Smooth muscle cell (in vitro differentiated cells): ENCODE measurements at regions not wholly inside any gene's neighbourhood (a gene's known extent, or its start where the extent isn't known, plus 50 kb on each side); places are given as distances from the start of the nearest gene placed in this dataset.

ENCODE experiments used
- DNase-seq: peaks from one replicate; lab custom pipeline; 2025; ENCODE audit not compliant: unreplicated experiment; lab: John Stamatoyannopoulos, UW
- H2AFZ ChIP-seq: fragments of 200-600 bp; sonication (generic); 2 replicates; pipeline ENCODE4 v1.6.0; 2016; ENCODE audit warnings: antibody characterized with exemption, low read depth, mild to moderate bottlenecking
- H3F3A ChIP-seq: fragments of 200-600 bp; sonication (generic); 2 replicates; pipeline ENCODE4 v1.6.0; 2017; ENCODE audit warnings: antibody characterized with exemption, low read depth
- H3K27ac ChIP-seq: fragments of 200-600 bp; sonication (generic); 2 replicates; pipeline ENCODE4 v1.5.1; 2016; ENCODE audit warnings: low read depth, mild to moderate bottlenecking
- H3K27me3 ChIP-seq: fragments of 200-600 bp; sonication (generic); 2 replicates; pipeline ENCODE4 v1.6.1; 2016; ENCODE audit warnings: low read depth, mild to moderate bottlenecking
- H3K36me3 ChIP-seq: fragments of 200-600 bp; sonication (generic); 2 replicates; pipeline ENCODE4 v1.5.1; 2016; ENCODE audit warnings: low read depth
- H3K4me1 ChIP-seq: fragments of 200-600 bp; sonication (generic); 2 replicates; pipeline ENCODE4 v1.5.1; 2016; ENCODE audit warnings: low read depth
- H3K4me2 ChIP-seq: fragments of 200-600 bp; sonication (generic); 2 replicates; pipeline ENCODE4 v1.6.0; 2016; ENCODE audit warnings: mild to moderate bottlenecking
- H3K4me3 ChIP-seq: fragments of 200-600 bp; sonication (generic); 2 replicates; pipeline ENCODE4 v1.5.1; 2016; ENCODE audit warnings: mild to moderate bottlenecking
- H3K79me2 ChIP-seq: fragments of 200-600 bp; sonication (generic); 2 replicates; pipeline ENCODE4 v1.6.0; 2016; ENCODE audit warnings: low read depth, mild to moderate bottlenecking
- H3K9ac ChIP-seq: fragments of 200-600 bp; sonication (generic); 2 replicates; pipeline ENCODE4 v1.6.0; 2016; ENCODE audit warnings: low read depth
- H3K9me3 ChIP-seq: fragments of 200-600 bp; sonication (generic); replicated peaks from 2 replicates; pipeline ENCODE4 v1.5.1; 2016; ENCODE audit warnings: low read depth
- H4K20me1 ChIP-seq: fragments of 200-600 bp; sonication (generic); 2 replicates; pipeline ENCODE4 v1.6.0; 2016; ENCODE audit warnings: low read depth
- WGBS: methylation state at CpG from one replicate; pipeline ENCODE4 v1.1.7; 2016; ENCODE audit warnings: low lambda C conversion rate; 5-methylcytosine and 5-hydroxymethylcytosine counted together
- TF ChIP-seq, protein P1 (sequence below): fragments of 200-600 bp; sonication (generic); IDR thresholded peaks from 2 replicates; pipeline ENCODE4 v1.5.1; 2017; ENCODE audit warnings: borderline replicate concordance, mild to moderate bottlenecking, antibody characterized with exemption; ENCODE audit not compliant: insufficient read depth, poor library complexity, severe bottlenecking

DNA sequence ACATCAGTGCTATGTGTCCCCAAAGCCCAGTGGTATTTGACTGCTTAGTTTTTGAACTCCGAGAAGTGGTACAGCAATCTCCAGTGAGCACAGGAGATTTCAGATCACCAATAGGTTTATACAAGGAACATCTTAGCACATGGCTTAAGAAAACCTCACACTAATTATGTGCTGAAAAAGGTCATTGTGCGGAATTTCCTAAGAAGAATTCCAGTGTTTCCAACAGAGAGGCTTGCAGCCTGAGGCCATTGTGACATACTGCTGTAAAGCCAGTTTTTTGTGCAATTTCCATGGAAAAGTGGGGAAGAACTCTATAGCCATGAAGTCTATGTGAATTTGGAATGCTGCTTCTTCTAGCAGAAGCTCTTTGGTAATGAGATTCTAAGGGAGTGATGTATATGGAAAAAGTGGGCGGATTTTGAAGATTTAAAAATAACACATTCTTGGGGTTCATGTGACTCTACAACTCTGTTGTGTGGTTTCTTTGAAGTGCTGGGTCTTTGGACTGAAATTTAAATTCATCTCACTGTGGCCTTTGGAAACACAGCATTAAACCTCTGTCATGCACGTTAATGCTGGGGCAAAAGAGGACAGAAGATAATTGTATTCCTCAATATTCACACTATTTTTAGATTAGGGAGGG, 110.5 kb upstream of the CD180 start:
- no peak for DNase-seq
- Histone ChIP-seq H3K27ac (peak overlapping the region; percentile 59), H3K36me3 (no peaks in the 10 kb centered on the region), H3K27me3 (no peaks in the 10 kb centered on the region), H3K79me2 (no peaks in the 10 kb centered on the region), H2AFZ (peak overlapping the region; percentile 24), H3K4me3 (no peak overlapping the region), H3K9me3 (no peaks in the 10 kb centered on the region), H3F3A (peaks cover 11% of the 10 kb centered on the region), H3K4me2 (peak overlapping the region; percentile 6), H3K4me1 (peaks cover 8% of the 10 kb centered on the region), H3K9ac (no peak overlapping the region), H4K20me1 (no peaks in the 10 kb centered on the region)
- 34% methylated on average over 4 of the region's 4 CpGs for WGBS
- TF ChIP-seq, protein P1, sequence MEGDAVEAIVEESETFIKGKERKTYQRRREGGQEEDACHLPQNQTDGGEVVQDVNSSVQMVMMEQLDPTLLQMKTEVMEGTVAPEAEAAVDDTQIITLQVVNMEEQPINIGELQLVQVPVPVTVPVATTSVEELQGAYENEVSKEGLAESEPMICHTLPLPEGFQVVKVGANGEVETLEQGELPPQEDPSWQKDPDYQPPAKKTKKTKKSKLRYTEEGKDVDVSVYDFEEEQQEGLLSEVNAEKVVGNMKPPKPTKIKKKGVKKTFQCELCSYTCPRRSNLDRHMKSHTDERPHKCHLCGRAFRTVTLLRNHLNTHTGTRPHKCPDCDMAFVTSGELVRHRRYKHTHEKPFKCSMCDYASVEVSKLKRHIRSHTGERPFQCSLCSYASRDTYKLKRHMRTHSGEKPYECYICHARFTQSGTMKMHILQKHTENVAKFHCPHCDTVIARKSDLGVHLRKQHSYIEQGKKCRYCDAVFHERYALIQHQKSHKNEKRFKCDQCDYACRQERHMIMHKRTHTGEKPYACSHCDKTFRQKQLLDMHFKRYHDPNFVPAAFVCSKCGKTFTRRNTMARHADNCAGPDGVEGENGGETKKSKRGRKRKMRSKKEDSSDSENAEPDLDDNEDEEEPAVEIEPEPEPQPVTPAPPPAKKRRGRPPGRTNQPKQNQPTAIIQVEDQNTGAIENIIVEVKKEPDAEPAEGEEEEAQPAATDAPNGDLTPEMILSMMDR = no peak

DNA sequence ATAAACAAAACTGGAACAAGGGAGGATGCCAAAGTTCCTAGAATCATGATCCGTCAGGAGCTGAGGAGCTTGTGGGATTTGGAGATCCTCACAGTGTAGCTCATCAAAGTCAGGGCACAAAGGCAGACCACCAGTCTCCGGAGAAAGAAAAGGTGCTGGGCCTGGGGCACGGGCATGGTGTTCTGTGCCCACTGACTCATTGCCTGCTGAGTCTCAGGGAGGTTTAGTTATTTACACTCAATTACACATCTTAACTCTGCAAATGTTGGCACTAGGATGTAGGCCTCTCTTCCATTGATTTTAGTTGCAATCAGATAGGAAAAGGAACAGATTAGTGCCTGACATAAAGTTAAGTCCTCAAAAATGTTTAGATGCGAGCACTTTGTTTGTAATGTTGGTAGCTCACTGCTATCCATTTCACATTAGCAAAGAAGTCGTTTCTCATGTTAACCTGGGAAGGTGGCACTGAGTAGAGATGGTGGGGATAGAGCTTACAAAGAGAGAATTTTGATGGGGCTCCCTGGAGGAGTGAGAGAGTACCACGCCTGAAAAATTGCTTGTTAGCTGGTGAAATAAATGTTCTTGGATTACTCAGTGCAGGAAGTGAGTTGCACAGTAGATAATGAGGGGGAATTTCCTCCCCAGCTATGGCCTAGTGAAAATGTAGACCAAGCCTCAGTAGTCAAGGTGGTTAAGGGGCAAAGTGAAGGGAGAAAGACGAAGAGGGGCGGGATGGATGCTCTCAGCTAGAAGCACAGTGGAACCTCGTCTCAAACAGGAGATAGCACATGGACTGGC, 109.5 kb upstream of the CD180 start:
- TF ChIP-seq, protein P1 = no peak
- Histone ChIP-seq H3K4me2 (peak overlapping the region; percentile 6), H3F3A (peaks cover 15% of the 10 kb centered on the region), H3K79me2 (no peaks in the 10 kb centered on the region), H2AFZ (no peak overlapping the region), H3K27ac (peak overlapping the region; percentile 59), H3K9me3 (no peaks in the 10 kb centered on the region), H3K4me1 (peaks cover 8% of the 10 kb centered on the region), H3K9ac (no peak overlapping the region), H4K20me1 (no peaks in the 10 kb centered on the region), H3K27me3 (no peaks in the 10 kb centered on the region), H3K4me3 (no peak overlapping the region), H3K36me3 (no peaks in the 10 kb centered on the region)
- WGBS = 81% methylated on average over 9 of the region's 9 CpGs
- DNase-seq = no peak

DNA sequence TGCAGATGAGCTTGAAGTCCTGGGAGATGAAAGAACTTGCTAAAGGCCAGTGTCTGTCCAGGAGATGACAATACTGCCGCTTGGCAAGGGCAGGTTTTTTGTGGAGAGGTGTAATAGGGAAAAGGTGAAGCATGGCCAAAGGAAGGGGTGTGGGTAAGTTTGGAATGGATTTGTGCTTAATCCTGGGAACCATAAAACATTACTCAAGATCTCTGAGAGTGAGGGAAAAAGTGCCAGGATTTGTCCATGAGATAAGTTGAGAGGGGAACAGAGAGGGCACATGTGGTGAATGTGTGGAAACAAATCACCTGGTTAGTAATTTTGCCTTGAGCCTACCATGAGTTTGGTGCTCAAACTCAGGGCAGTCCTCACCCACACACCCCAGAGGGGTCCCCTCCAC, 108.8 kb upstream of the CD180 start:
- 96% methylated on average over 1 of the region's 1 CpG for WGBS
- no peaks in the 10 kb centered on the region for H3K9me3 ChIP-seq
- no peak overlapping the region for H2AFZ ChIP-seq
- no peak for DNase-seq
- peak overlapping the region; percentile 59 for H3K27ac ChIP-seq
- peaks cover 14% of the 10 kb centered on the region for H3K4me1 ChIP-seq
- no peak overlapping the region for H3K4me3 ChIP-seq
- no peaks in the 10 kb centered on the region for H3K36me3 ChIP-seq
- no peaks in the 10 kb centered on the region for H3K79me2 ChIP-seq
- peaks cover 22% of the 10 kb centered on the region for H3F3A ChIP-seq
- TF ChIP-seq, protein P1 = no peak
- H3K27me3 ChIP-seq = no peaks in the 10 kb centered on the region
- no peak overlapping the region for H3K9ac ChIP-seq
- H3K4me2 ChIP-seq = peak overlapping the region; percentile 6
- no peaks in the 10 kb centered on the region for H4K20me1 ChIP-seq
